K562 (cell line): ENCODE measurements at regions not wholly inside any gene's neighbourhood (a gene's known extent, or its start where the extent isn't known, plus 50 kb on each side); places are given as distances from the start of the nearest gene placed in this dataset.

Experiments used
- ATAC-seq: fragments of 200-7000 bp; cut with Tn5 transposase; 3 replicates; pipeline ENCODE4 v1.9.1; 2020; ENCODE audit warnings: moderate library complexity
- BruUV-seq: library from RNA; stranded (reverse); fragments of 400-500 nt; replicated peaks from 2 replicates; lab custom pipeline; 2021; lab: Mats Ljungman, UMichigan
- CTCF ChIA-PET: fragments of 300-600 bp; formaldehyde crosslinking; extraction: SDS; loops from one replicate; lab custom pipeline; 2021; ENCODE audit warnings: low intra/inter-chr PET ratio; lab: Yijun Ruan, JAX
- POLR2A ChIA-PET: fragments of 300-600, 350-650 bp; sonication (Branson Sonifier 250); formaldehyde crosslinking; extraction: SDS; loops from one replicate; lab custom pipeline; 2021; ENCODE audit warnings: antibody characterized with exemption, inconsistent platforms; lab: Yijun Ruan, JAX
- DNase-seq, 4 experiments: peaks; one replicate each; pipeline versions ENCODE4 v3.0.0 to v3.0.0-alpha.2; 2011 to 2018; ENCODE audit warnings: low spot score in 3 of 4, mixed read lengths in 3 of 4; ENCODE audit errors: extremely low read depth in 1 of 4
- FAIRE-seq: peaks from 2 replicates; lab custom pipeline; 2011; peaks lifted over from hg19 to GRCh38; lab: Jason Lieb, UNC
- H2AFZ ChIP-seq: 2 replicates; pipeline ENCODE4 v1.6.0; 2011; ENCODE audit warnings: low read depth, low read length, control low read depth, inconsistent platforms
- H3K27ac ChIP-seq: fragments of 200-600 bp; 3 replicates; pipeline ENCODE4 v1.8.0; 2011; ENCODE audit warnings: low read depth, mild to moderate bottlenecking, control low read depth, inconsistent platforms, low read length, moderate library complexity, mixed read lengths; ENCODE audit errors: extremely low read depth
- H3K27me3 ChIP-seq, 2 experiments: fragments of 300-600 bp in 1 of 2; 2 replicates in 1 of 2; 3 replicates in 1 of 2; pipeline versions ENCODE4 v1.6.0 to v1.8.0; 2011; ENCODE audit warnings: inconsistent platforms in 2 of 2, low read length in 2 of 2, mild to moderate bottlenecking in 1 of 2, mixed read lengths in 1 of 2, moderate library complexity in 1 of 2; ENCODE audit not compliant: control insufficient read depth in 2 of 2, insufficient read depth in 2 of 2
- H3K36me3 ChIP-seq: fragments of 300-600 bp; 3 replicates; pipeline ENCODE4 v1.8.0; 2011; ENCODE audit warnings: mild to moderate bottlenecking, low read length, inconsistent platforms; ENCODE audit not compliant: control insufficient read depth, insufficient read depth
- H3K4me1 ChIP-seq, 2 experiments: fragments of 200-600 bp in 1 of 2; replicated peaks in 1 of 2; 2 replicates in 1 of 2; 3 replicates in 1 of 2; pipeline versions ENCODE4 v1.5.1 to v1.8.0; 2011; ENCODE audit warnings: inconsistent platforms in 2 of 2, low read length in 2 of 2, mild to moderate bottlenecking in 1 of 2, mixed read lengths in 1 of 2, moderate library complexity in 1 of 2; ENCODE audit not compliant: control insufficient read depth in 2 of 2, insufficient read depth in 2 of 2
- H3K4me2 ChIP-seq: 2 replicates; pipeline ENCODE4 v1.6.1; 2011; ENCODE audit warnings: low read length, control low read depth, inconsistent platforms, mixed read lengths; ENCODE audit not compliant: insufficient read depth
- H3K4me3 ChIP-seq: fragments of 200-600 bp; sonication (generic), shearing (Covaris generic); 2 replicates; pipeline ENCODE4 v1.5.1; 2016; ENCODE audit warnings: control low read depth, inconsistent platforms
- H3K79me2 ChIP-seq: fragments of 200-600 bp; 3 replicates; pipeline ENCODE4 v1.8.0; 2011; ENCODE audit warnings: low read length, inconsistent platforms; ENCODE audit not compliant: control insufficient read depth, insufficient read depth
- H3K9ac ChIP-seq, 2 experiments: 2 replicates each; pipeline versions ENCODE4 v1.6.0 to v1.6.1; 2011; ENCODE audit warnings: low read depth in 2 of 2, low read length in 2 of 2, control low read depth in 1 of 2, inconsistent platforms in 1 of 2, mild to moderate bottlenecking in 1 of 2, mixed read lengths in 1 of 2; ENCODE audit not compliant: insufficient read depth in 1 of 2
- H3K9me1 ChIP-seq: one replicate; pipeline ENCODE4 v1.6.0; 2011; ENCODE audit warnings: inconsistent platforms, mild to moderate bottlenecking, low read length, moderate library complexity; ENCODE audit not compliant: control insufficient read depth, insufficient read depth
- H3K9me3 ChIP-seq: replicated peaks from 2 replicates; pipeline ENCODE4 v1.5.1; 2011; ENCODE audit warnings: low read depth, low read length, inconsistent platforms; ENCODE audit not compliant: control insufficient read depth, insufficient read depth
- H4K20me1 ChIP-seq: replicated peaks from 2 replicates; pipeline ENCODE4 v1.6.1; 2011; ENCODE audit warnings: low read length, inconsistent platforms, mixed read lengths; ENCODE audit not compliant: control insufficient read depth, insufficient read depth
- KLF6 ChIP-seq: fragments of 250-450 bp; sonication (Bioruptor Pico); IDR thresholded peaks from 2 replicates; pipeline ENCODE4 v1.4.0; 2020; ENCODE audit warnings: mild to moderate bottlenecking, moderate library complexity, borderline replicate concordance
- MGA ChIP-seq: fragments of 450-650 bp; IDR thresholded peaks from 2 replicates; pipeline ENCODE4 v1.6.1; 2016; ENCODE audit warnings: mild to moderate bottlenecking, moderate library complexity
- RCOR1 ChIP-seq, 2 experiments: IDR thresholded peaks; 2 replicates each; pipeline ENCODE4 v1.6.1; 2012; ENCODE audit warnings: low read depth in 2 of 2, low read length in 2 of 2, borderline replicate concordance in 1 of 2, improper control_type of control experiment in 1 of 2
- SMC3 ChIP-seq: conservative IDR thresholded peaks from 2 replicates; pipeline ENCODE4 v1.6.1; 2011; ENCODE audit warnings: low read depth, low read length, improper control_type of control experiment; ENCODE audit not compliant: insufficient read depth
- YY1 ChIP-seq, 3 experiments: IDR thresholded peaks; 2 replicates each; pipeline ENCODE4 v1.6.1; 2011; ENCODE audit warnings: low read length in 2 of 3, mild to moderate bottlenecking in 2 of 3, moderate library complexity in 2 of 3, borderline replicate concordance in 1 of 3, control low read depth in 1 of 3, low read depth in 1 of 3; ENCODE audit not compliant: insufficient read depth in 3 of 3, insufficient replicate concordance in 2 of 3, control insufficient read depth in 1 of 3, insufficient read length in 1 of 3; ENCODE audit errors: extremely low read depth in 1 of 3
- WGBS: fragments of 100-300 bp; shearing (Covaris generic); methylation state at CpG from one replicate; pipeline ENCODE4 v1.1.6; 2016; ENCODE audit warnings: low coverage, mixed read lengths; ENCODE audit not compliant: insufficient coverage; ENCODE audit errors: missing lambda C conversion rate; 5-methylcytosine and 5-hydroxymethylcytosine counted together
- in situ Hi-C: fragments of 300-500 bp; cut with MboI; formaldehyde crosslinking; loops from 4 replicates; pipeline ENCODE4 v1.15.0; 2018; ENCODE audit warnings: inconsistent platforms, mixed read lengths
- intact Hi-C: fragments of 100-400 bp; cut with micrococcal nuclease; formaldehyde crosslinking; loops from 2 replicates; pipeline ENCODE4 v1.14.2; 2022
- TF ChIP-seq, protein P1 (sequence below): fragments of 250-450 bp; sonication (Bioruptor Pico); IDR thresholded peaks from 2 replicates; pipeline ENCODE4 v1.8.0; 2022; ENCODE audit warnings: inconsistent platforms
- TF ChIP-seq, protein P2 (sequence below): fragments of 250-450 bp; sonication (Bioruptor Pico); IDR thresholded peaks from 2 replicates; pipeline ENCODE4 v1.4.0; 2020; ENCODE audit warnings: mild to moderate bottlenecking, moderate library complexity

DNA sequence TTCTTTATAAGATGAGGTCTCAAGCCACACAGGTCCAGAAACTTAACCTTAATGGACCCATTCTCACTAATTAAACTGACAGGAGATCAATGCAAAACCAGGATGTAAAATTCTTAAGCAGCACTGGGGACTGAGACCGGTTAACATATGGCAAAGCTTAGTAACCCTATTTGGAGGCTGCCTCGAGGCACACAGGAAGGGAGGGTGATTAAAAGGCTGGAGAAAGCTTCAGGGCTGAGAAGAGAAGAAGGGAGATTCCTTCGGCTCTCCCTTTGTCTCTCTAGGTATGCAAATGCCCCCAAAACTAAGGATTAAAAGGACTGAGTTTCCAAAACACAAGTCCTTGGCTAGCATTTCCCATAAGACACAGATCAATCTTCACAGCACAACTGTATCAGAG is 120.8 kb upstream of the DSCAM start:
- Histone ChIP-seq H3K4me1 (no peaks in the 10 kb centered on the region), H3K9ac (no peak overlapping the region), H3K4me2 (no peak overlapping the region), H3K27ac (no peak overlapping the region), H2AFZ (no peak overlapping the region), H3K9me1 (no peaks in the 10 kb centered on the region), H3K9me3 (no peaks in the 10 kb centered on the region), H3K36me3 (no peaks in the 10 kb centered on the region), H4K20me1 (no peaks in the 10 kb centered on the region), H3K4me3 (no peak overlapping the region), H3K27me3 (no peaks in the 10 kb centered on the region), H3K79me2 (no peaks in the 10 kb centered on the region)
- ChIA-PET CTCF (no interaction called here), POLR2A (no interaction called here)
- DNase-seq: no peak
- intact Hi-C loops (no loop called here), in situ Hi-C loops (no loop called here)
- BruUV-seq: no TSS peak
- no peak for FAIRE-seq
- ATAC-seq: no peak
- WGBS: 5% methylated on average over 3 of the region's 3 CpGs
- no peak for TF ChIP-seq MGA
- TF ChIP-seq RCOR1 (IDR thresholded peaks at IDR 0.05; ENCODE audit: borderline replicate concordance in 1 of 2, low read depth in 2 of 2, low read length in 2 of 2): no peak
- no peak for TF ChIP-seq YY1 (IDR thresholded peaks at IDR 0.05; ENCODE audit: borderline replicate concordance in 1 of 3, control insufficient read depth in 1 of 3, extremely low read depth in 1 of 3, insufficient read depth in 3 of 3, insufficient read length in 1 of 3, insufficient replicate concordance in 2 of 3, low read depth in 1 of 3, low read length in 2 of 3)
- TF ChIP-seq, protein P1, sequence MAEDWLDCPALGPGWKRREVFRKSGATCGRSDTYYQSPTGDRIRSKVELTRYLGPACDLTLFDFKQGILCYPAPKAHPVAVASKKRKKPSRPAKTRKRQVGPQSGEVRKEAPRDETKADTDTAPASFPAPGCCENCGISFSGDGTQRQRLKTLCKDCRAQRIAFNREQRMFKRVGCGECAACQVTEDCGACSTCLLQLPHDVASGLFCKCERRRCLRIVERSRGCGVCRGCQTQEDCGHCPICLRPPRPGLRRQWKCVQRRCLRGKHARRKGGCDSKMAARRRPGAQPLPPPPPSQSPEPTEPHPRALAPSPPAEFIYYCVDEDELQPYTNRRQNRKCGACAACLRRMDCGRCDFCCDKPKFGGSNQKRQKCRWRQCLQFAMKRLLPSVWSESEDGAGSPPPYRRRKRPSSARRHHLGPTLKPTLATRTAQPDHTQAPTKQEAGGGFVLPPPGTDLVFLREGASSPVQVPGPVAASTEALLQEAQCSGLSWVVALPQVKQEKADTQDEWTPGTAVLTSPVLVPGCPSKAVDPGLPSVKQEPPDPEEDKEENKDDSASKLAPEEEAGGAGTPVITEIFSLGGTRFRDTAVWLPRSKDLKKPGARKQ (CRISPR knock-in tag): no peak
- no peak for TF ChIP-seq KLF6 (CRISPR knock-in tag)
- TF ChIP-seq SMC3: no peak
- TF ChIP-seq, protein P2, sequence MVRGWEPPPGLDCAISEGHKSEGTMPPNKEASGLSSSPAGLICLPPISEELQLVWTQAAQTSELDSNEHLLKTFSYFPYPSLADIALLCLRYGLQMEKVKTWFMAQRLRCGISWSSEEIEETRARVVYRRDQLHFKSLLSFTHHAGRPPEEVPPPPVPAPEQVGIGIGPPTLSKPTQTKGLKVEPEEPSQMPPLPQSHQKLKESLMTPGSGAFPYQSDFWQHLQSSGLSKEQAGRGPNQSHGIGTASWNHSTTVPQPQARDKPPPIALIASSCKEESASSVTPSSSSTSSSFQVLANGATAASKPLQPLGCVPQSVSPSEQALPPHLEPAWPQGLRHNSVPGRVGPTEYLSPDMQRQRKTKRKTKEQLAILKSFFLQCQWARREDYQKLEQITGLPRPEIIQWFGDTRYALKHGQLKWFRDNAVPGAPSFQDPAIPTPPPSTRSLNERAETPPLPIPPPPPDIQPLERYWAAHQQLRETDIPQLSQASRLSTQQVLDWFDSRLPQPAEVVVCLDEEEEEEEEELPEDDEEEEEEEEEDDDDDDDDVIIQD (CRISPR knock-in tag): no peak
